LNCaP clone FGC (cell line): ENCODE measurements at regions not wholly inside any gene's neighbourhood (a gene's known extent, or its start where the extent isn't known, plus 50 kb on each side); places are given as distances from the start of the nearest gene placed in this dataset.

ENCODE experiments used
- DNase-seq: peaks from one replicate; pipeline ENCODE4 v3.0.0-alpha.2; 2011; ENCODE audit warnings: low read depth
- H3K4me3 ChIP-seq: 2 replicates; pipeline ENCODE4 v1.5.1; 2011; ENCODE audit warnings: mild to moderate bottlenecking, low read depth, low read length, control low read depth
- TF ChIP-seq, protein P1 (sequence below): IDR thresholded peaks from 2 replicates; pipeline ENCODE4 v1.5.1; 2012; ENCODE audit warnings: mild to moderate bottlenecking; ENCODE audit not compliant: control insufficient read depth, insufficient read depth; ENCODE audit errors: extremely low read depth

DNA sequence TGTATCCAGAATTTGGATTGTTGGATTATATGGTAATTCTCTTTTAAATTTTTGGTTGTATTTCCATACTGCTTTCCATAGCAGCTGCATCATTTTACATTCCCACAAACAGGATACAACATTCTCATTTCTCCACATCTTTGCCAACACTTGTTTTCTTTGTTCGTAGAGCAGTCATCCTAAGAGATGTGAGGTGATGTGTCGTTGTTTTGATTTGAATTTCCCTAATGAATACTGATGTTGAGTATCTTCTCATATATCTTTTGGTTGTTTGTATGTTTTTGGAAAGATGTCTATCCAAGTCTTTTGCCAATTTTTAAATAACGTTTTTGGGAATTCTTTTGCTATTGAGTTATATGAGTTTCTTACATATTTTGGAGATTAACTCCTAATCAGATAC, 93.6 kb downstream of the GMNC start:
- DNase-seq: no peak
- no peak overlapping the region for H3K4me3 ChIP-seq
- TF ChIP-seq, protein P1, sequence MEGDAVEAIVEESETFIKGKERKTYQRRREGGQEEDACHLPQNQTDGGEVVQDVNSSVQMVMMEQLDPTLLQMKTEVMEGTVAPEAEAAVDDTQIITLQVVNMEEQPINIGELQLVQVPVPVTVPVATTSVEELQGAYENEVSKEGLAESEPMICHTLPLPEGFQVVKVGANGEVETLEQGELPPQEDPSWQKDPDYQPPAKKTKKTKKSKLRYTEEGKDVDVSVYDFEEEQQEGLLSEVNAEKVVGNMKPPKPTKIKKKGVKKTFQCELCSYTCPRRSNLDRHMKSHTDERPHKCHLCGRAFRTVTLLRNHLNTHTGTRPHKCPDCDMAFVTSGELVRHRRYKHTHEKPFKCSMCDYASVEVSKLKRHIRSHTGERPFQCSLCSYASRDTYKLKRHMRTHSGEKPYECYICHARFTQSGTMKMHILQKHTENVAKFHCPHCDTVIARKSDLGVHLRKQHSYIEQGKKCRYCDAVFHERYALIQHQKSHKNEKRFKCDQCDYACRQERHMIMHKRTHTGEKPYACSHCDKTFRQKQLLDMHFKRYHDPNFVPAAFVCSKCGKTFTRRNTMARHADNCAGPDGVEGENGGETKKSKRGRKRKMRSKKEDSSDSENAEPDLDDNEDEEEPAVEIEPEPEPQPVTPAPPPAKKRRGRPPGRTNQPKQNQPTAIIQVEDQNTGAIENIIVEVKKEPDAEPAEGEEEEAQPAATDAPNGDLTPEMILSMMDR: no peak

DNA sequence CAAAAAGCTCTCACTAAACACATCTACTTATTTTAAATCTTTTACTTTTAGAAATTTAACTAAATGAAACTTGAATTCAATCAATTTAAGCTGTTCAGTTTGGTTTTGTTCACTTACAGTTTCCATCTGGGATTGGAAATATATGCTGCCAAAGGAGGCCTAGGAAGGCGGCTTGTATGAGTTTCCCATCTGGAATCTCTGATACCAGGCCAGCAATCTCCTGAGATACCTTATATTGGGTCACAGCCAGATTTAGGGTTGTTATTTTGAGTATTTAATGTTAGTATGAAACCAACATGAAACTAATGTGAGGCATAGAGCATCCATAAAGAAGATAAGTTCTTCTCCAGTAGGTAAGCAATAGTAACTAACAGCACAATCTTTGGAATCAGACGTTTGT, 94.6 kb downstream of the GMNC start:
- no peak overlapping the region for H3K4me3 ChIP-seq
- DNase-seq: no peak
- TF ChIP-seq, protein P1: no peak

DNA sequence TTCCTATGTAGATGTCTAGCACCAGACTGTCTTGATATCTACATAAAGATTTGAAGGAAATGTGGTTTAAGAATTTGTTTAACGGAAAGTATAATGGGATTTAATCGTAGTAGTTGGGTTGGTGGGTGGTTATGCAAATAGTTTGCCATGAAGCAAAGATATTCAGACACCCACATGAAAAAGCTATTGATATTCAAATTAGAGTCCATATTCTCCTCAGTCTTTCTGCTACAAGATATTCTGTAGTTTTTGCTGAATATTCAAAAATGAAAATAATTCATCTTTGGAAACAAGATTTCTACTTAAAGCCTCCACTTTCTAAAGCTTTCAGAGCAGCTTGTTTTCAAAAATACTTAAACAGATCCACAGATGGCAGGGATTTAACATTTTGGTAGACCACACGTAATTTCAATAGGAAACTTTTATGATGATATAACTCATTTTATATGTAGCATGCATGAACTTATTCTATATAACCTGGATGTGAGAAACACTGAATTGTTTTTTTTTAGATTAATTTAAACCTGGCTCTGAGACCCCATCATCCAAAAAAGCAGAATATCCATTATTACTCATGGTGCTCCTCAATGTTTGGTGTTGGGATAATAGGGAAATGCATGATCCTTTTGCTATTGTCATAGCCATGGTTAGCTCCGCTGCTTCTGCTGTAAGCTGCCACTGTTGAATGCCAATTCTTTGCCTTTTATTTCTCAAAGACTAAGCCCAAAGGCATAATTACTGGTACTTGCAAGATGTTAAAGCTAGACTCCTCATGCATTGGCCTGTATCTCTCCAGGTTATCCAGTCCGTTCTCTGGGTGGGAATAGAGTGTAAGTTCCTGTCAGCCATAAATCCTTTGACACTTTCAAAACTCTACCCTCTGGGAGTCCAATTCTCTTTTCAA, 98.0 kb downstream of the GMNC start:
- TF ChIP-seq, protein P1: no peak
- DNase-seq: no peak
- H3K4me3 ChIP-seq: no peak overlapping the region

DNA sequence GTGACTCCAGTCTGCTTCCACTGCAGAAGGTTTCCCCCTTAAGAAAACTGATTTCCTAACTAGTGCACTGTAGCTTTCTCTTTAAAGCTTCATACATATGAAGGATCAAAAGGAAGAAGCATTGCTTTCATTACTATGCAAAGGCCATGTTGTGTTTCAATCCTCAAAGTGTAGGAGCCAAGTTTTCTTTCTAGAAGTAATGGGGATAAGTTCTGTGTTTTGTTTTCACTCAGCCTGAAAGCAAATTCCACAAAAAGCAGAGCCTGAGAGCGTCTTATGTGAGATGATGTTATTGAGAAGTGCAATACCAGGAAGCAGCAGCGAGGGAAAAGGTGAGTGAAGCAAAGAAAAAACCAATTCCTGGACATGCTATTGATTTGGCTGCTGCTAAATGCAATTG, 99.7 kb downstream of the GMNC start:
- TF ChIP-seq, protein P1: no peak
- DNase-seq: no peak
- no peak overlapping the region for H3K4me3 ChIP-seq

DNA sequence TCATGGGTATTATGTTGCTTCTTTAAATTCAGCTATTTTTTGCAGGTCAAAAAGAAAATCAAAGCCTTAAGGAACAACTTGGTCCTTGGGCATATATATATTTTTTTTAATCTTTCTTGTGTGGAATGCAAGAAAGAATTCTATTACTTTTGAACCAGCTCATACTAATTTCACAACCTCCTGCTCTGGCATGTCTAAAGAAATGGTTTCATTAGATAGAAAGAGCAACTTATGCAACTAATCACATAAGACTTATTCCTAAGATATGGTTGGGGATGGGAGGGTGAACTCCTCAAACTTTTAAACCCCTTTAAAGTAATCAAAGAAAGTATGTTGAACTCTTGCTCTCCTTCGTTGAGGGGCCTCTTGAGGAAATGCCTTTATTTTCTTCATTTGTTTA, 114.9 kb downstream of the GMNC start:
- TF ChIP-seq, protein P1: no peak
- no peak overlapping the region for H3K4me3 ChIP-seq
- no peak for DNase-seq

DNA sequence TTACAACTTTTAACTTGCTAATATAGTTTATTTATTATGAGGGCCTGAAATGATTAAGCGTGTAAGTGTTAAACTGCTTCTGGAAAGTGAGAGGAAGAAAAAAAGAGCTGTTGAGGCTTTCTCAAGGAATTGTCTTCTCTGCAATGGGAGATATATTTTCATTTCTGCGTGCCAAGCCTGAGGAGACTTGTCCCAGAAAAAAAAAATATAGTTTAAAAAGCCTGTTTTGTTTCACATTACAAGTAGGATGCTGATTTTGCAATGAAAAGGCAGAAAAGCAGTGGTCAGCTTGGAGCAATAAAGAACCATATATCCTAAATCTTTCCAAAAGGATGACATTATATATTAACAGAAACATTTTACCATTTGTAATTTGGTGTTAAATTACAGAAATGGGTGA, 115.5 kb downstream of the GMNC start:
- no peak for DNase-seq
- TF ChIP-seq, protein P1: no peak
- no peak overlapping the region for H3K4me3 ChIP-seq

DNA sequence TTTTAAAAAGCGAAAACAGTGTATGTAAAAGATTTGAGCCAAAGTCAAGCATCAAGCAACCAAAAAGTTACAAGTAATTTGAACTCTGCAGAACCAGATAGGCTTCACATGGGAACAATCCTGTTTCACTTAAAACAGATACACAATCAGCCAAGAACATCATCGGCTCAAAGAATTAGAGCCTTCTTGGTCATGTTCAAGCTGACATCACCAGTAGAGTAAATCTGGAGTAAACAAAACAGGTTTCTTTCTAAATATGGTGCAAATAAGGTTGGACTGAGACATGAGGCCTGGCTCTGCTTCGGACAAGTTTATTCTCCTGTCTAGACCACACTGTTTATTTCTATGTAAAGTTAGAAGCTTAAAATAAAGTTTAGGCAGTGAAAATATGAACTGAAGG, 116.0 kb downstream of the GMNC start:
- no peak for DNase-seq
- H3K4me3 ChIP-seq: no peak overlapping the region
- TF ChIP-seq, protein P1: no peak
